ENCODE measurements at regions not wholly inside any gene's neighbourhood (a gene's known extent, or its start where the extent isn't known, plus 50 kb on each side); places are given as distances from the start of the nearest gene placed in this dataset.

DNA sequence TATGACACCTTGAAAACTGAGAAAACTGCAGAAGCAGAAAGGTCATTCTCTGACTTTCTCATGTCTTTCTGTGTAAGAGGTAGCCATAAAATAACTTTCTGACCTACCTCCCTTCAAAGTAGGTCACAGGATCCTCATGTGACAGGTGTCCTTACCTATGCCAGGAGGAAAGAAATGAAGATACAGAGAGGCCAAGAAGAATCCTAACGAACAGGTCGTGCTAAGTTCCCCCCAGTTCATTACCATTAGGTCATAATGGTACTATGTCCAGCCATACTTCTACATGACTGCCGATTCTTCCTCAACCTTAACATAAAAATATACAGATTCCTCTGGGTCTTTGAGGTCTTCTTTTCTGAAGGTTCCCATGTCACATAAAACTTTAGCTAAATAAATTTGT is 118.6 kb downstream of the FOXB1 start:
- H3K36me3 ChIP-seq (ENCODE audit: control insufficient read depth, insufficient read depth, low read length): no peaks in the 10 kb centered on the region
- TF ChIP-seq, protein P1, sequence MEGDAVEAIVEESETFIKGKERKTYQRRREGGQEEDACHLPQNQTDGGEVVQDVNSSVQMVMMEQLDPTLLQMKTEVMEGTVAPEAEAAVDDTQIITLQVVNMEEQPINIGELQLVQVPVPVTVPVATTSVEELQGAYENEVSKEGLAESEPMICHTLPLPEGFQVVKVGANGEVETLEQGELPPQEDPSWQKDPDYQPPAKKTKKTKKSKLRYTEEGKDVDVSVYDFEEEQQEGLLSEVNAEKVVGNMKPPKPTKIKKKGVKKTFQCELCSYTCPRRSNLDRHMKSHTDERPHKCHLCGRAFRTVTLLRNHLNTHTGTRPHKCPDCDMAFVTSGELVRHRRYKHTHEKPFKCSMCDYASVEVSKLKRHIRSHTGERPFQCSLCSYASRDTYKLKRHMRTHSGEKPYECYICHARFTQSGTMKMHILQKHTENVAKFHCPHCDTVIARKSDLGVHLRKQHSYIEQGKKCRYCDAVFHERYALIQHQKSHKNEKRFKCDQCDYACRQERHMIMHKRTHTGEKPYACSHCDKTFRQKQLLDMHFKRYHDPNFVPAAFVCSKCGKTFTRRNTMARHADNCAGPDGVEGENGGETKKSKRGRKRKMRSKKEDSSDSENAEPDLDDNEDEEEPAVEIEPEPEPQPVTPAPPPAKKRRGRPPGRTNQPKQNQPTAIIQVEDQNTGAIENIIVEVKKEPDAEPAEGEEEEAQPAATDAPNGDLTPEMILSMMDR (IDR thresholded peaks at IDR 0.05; ENCODE audit: insufficient read depth, low read length, poor library complexity, severe bottlenecking): no peak
- peaks cover 4% of the 10 kb centered on the region for H3K27me3 ChIP-seq (ENCODE audit: control insufficient read depth, insufficient read depth, low read length)
- no peak overlapping the region for H3K4me3 ChIP-seq (ENCODE audit: low read depth, low read length)
- DNase-seq (ENCODE audit: low read depth): no peak

DNA sequence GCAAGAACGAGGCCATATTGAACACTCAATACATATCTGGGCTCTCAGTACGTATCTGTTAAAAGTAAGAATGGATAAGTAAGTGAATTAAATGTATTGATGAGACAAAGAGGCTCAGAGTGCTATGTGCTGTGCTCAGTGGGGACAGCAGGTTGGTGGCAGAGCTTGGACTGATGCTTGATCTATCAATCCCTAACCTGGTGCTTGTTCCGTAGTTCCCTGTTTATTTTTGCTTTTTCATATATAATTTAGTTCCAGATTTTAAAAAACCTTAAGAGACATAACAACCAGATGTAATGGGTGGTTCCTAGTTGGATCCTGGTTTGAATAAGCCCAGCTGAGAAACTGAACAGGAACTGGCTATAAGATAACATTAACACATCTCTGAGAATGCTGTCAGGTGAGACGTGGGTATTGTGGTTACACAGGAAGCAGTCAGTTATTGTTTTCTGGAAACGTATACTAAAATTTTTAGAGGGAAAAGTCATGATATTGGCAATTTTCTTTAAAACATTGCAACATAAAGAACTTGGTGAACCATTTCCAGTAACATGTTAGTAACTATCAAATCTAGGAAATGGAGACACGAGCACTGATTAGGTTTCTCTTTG is 120.5 kb downstream of the FOXB1 start:
- no peak for DNase-seq (ENCODE audit: low read depth)
- TF ChIP-seq, protein P1 (IDR thresholded peaks at IDR 0.05; ENCODE audit: insufficient read depth, low read length, poor library complexity, severe bottlenecking): no peak
- Histone ChIP-seq H3K36me3 (ENCODE audit: control insufficient read depth, insufficient read depth, low read length) (no peaks in the 10 kb centered on the region), H3K4me3 (ENCODE audit: low read depth, low read length) (no peak overlapping the region), H3K27me3 (ENCODE audit: control insufficient read depth, insufficient read depth, low read length) (no peaks in the 10 kb centered on the region)

DNA sequence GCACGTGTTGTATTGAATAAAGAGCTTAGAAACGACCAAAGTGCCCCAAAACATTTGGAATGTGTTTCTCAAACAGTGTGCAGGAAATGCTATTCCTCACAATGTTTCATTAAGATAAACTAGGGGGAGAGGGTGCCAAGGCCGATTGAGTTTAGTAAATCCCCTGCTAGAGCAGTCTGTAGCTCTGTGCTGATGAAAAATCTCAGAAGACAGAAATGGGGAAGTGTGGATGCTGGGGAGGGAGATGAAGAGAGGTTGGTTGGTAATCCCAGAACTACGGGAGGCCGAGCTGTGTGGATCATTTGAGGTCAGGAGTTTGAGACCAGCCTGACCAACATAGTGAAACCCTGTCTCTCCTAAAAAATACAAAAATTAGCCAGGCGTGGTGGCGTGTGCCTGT is 121.2 kb downstream of the FOXB1 start:
- DNase-seq (ENCODE audit: low read depth): no peak
- Histone ChIP-seq H3K4me3 (ENCODE audit: low read depth, low read length) (no peak overlapping the region), H3K27me3 (ENCODE audit: control insufficient read depth, insufficient read depth, low read length) (no peaks in the 10 kb centered on the region), H3K36me3 (ENCODE audit: control insufficient read depth, insufficient read depth, low read length) (no peaks in the 10 kb centered on the region)
- TF ChIP-seq, protein P1 (IDR thresholded peaks at IDR 0.05; ENCODE audit: insufficient read depth, low read length, poor library complexity, severe bottlenecking): no peak

DNA sequence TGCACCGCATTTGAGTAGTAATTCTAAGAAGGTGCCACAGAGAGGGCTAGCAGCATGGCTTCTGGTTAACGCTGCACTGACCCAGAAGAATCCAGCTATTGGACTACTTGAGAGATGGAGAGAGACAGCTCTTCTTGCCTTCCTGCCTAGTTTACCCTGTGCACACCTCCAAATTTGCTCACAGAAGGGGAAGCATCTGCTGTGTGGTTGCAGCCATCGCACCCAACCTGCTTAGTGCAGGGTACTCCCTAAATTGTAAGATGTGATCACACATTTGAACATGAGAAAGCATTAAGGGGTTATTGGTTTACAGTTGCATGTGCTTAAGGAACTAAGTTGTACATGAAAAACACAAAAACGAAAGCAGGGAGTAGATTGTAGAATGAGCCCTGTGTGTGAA is 122.1 kb downstream of the FOXB1 start:
- H3K4me3 ChIP-seq (ENCODE audit: low read depth, low read length): no peak overlapping the region
- TF ChIP-seq, protein P1 (IDR thresholded peaks at IDR 0.05; ENCODE audit: insufficient read depth, low read length, poor library complexity, severe bottlenecking): no peak
- no peak for DNase-seq (ENCODE audit: low read depth)
- H3K36me3 ChIP-seq (ENCODE audit: control insufficient read depth, insufficient read depth, low read length): no peaks in the 10 kb centered on the region
- H3K27me3 ChIP-seq (ENCODE audit: control insufficient read depth, insufficient read depth, low read length): no peaks in the 10 kb centered on the region

DNA sequence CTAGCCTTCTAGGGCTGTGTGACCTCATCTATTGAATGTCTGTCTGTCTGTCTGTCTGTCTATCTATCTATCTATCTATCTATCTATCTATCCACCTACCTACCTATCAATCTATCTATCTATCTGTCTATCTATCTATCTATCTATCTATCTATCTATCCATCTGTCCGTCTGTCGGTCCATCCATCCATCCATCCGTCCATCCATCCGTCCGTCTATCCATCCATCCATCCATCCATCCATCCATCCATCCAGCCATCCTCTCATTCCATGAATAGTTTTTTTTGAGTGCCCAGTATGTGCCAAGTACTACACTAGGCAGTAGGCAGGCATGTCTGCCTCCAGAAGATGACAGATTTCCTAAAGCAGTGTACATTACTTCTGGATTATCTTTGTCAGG is 122.5 kb downstream of the FOXB1 start:
- TF ChIP-seq, protein P1 (IDR thresholded peaks at IDR 0.05; ENCODE audit: insufficient read depth, low read length, poor library complexity, severe bottlenecking): no peak
- Histone ChIP-seq H3K4me3 (ENCODE audit: low read depth, low read length) (no peak overlapping the region), H3K36me3 (ENCODE audit: control insufficient read depth, insufficient read depth, low read length) (no peaks in the 10 kb centered on the region), H3K27me3 (ENCODE audit: control insufficient read depth, insufficient read depth, low read length) (no peaks in the 10 kb centered on the region)
- DNase-seq (ENCODE audit: low read depth): no peak

DNA sequence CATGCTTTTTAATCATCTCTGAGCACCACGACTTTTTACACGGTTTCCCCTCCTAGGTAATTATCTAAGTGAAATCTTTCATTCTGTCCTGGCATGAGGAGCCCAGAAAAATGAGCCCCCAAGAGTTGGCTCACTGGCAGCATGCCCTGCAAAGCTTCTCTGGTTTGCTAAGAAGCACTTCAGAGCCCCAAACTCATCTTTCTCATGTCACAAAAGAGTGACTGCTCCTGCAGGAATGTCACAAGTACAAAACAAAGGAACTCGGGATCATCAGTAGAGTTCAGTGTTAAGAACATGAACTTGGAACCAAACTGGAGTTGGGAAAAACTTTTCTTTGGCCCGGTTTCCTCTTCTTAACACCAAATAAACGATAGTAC is 123.9 kb downstream of the FOXB1 start:
- no peak for DNase-seq (ENCODE audit: low read depth)
- no peaks in the 10 kb centered on the region for H3K27me3 ChIP-seq (ENCODE audit: control insufficient read depth, insufficient read depth, low read length)
- H3K36me3 ChIP-seq (ENCODE audit: control insufficient read depth, insufficient read depth, low read length): no peaks in the 10 kb centered on the region
- peak overlapping the region; percentile 38 for H3K4me3 ChIP-seq (ENCODE audit: low read depth, low read length)
- TF ChIP-seq, protein P1 (IDR thresholded peaks at IDR 0.05; ENCODE audit: insufficient read depth, low read length, poor library complexity, severe bottlenecking): no peak

Measured in kidney epithelial cell (primary cell).